ENCODE measurements at regions not wholly inside any gene's neighbourhood (a gene's known extent, or its start where the extent isn't known, plus 50 kb on each side); places are given as distances from the start of the nearest gene placed in this dataset.

GRCh38 chr20:57877995-57878394, 168.2 kb upstream of the PMEPA1 start:
- DNase-seq (ENCODE audit: low read depth in 2 of 2) = no peak

- DNase-seq (ENCODE audit: low read depth in 2 of 2) = no peak
These were observed 167.5 kb upstream of the PMEPA1 start for GRCh38 chr20:57877131-57877824.

- DNase-seq (ENCODE audit: low read depth in 2 of 2) = no peak
These were observed 166.3 kb upstream of the PMEPA1 start for GRCh38 chr20:57876163-57876562.

- DNase-seq (ENCODE audit: low read depth in 2 of 2) = no peak
These were observed 164.3 kb upstream of the PMEPA1 start for GRCh38 chr20:57874141-57874540.

- DNase-seq (ENCODE audit: low read depth in 2 of 2) = no peak
These were observed 163.1 kb upstream of the PMEPA1 start for GRCh38 chr20:57872816-57873409.

- DNase-seq (ENCODE audit: low read depth in 2 of 2) = no peak
These were observed 161.4 kb upstream of the PMEPA1 start for GRCh38 chr20:57871237-57871632.

- DNase-seq (ENCODE audit: low read depth in 2 of 2) = no peak
These were observed 160.9 kb upstream of the PMEPA1 start for GRCh38 chr20:57870597-57871236.

GRCh38 chr20:57869951-57870315, 160.1 kb upstream of the PMEPA1 start:
- DNase-seq (ENCODE audit: low read depth in 2 of 2) = no peak

GRCh38 chr20:57869291-57869950, 159.6 kb upstream of the PMEPA1 start:
- DNase-seq (ENCODE audit: low read depth in 2 of 2) = no peak

GRCh38 chr20:57868310-57868709, 158.5 kb upstream of the PMEPA1 start:
- DNase-seq (ENCODE audit: low read depth in 2 of 2) = no peak

GRCh38 chr20:57867807-57868206, 158.0 kb upstream of the PMEPA1 start:
- no peak for DNase-seq (ENCODE audit: low read depth in 2 of 2)

GRCh38 chr20:57867181-57867803, 157.5 kb upstream of the PMEPA1 start:
- DNase-seq (ENCODE audit: low read depth in 2 of 2) = no peak

- DNase-seq (ENCODE audit: low read depth in 2 of 2) = no peak
These were observed 156.7 kb upstream of the PMEPA1 start for GRCh38 chr20:57866250-57867106.

- DNase-seq (ENCODE audit: low read depth in 2 of 2) = no peak
These were observed 155.5 kb upstream of the PMEPA1 start for GRCh38 chr20:57865266-57865665.

- DNase-seq (ENCODE audit: low read depth in 2 of 2) = no peak
These were observed 150.8 kb upstream of the PMEPA1 start for GRCh38 chr20:57860576-57860975.

- no peak for DNase-seq (ENCODE audit: low read depth in 2 of 2)
These were observed 148.2 kb upstream of the PMEPA1 start for GRCh38 chr20:57857969-57858368.

GRCh38 chr20:57857118-57857517, 147.3 kb upstream of the PMEPA1 start:
- no peak for DNase-seq (ENCODE audit: low read depth in 2 of 2)

- no peak for DNase-seq (ENCODE audit: low read depth in 2 of 2)
These were observed 146.8 kb upstream of the PMEPA1 start for GRCh38 chr20:57856658-57857057.

GRCh38 chr20:57851796-57852195, 142.0 kb upstream of the PMEPA1 start:
- DNase-seq (ENCODE audit: low read depth in 2 of 2) = no peak

GRCh38 chr20:57851025-57851682, 141.3 kb upstream of the PMEPA1 start:
- no peak for DNase-seq (ENCODE audit: low read depth in 2 of 2)

All from stimulated activated CD8-positive, alpha-beta memory T cell treated with anti-CD3 and anti-CD28 coated beads, Interleukin-15, amount 100 ng/mL, for 4 hours (primary cell).